ENCODE measurements at regions not wholly inside any gene's neighbourhood (a gene's known extent, or its start where the extent isn't known, plus 50 kb on each side); places are given as distances from the start of the nearest gene placed in this dataset.

GRCh38 chr2:120828066-120828465 is 92.4 kb downstream of the GLI2 start:
- Mint-ChIP-seq H3K27ac (no peak overlapping the region), H3K27me3 (ENCODE audit: low read depth, poor library complexity) (peaks cover 14% of the 10 kb centered on the region), H3K36me3 (ENCODE audit: low read depth) (no peaks in the 10 kb centered on the region), H3K4me1 (peaks cover 57% of the 10 kb centered on the region), H3K9me3 (no peaks in the 10 kb centered on the region), H3K4me3 (no peak overlapping the region)
- DNase-seq, result no peak
- no peak for TF ChIP-seq CTCF (IDR thresholded peaks at IDR 0.05)

GRCh38 chr2:120828829-120829632 is 93.4 kb downstream of the GLI2 start:
- no peak for DNase-seq
- H3K27me3 Mint-ChIP-seq (ENCODE audit: low read depth, poor library complexity), result peaks cover 16% of the 10 kb centered on the region
- peaks cover 48% of the 10 kb centered on the region for H3K4me1 Mint-ChIP-seq
- no peaks in the 10 kb centered on the region for H3K36me3 Mint-ChIP-seq (ENCODE audit: low read depth)
- H3K27ac Mint-ChIP-seq, result no peak overlapping the region
- H3K4me3 Mint-ChIP-seq, result no peak overlapping the region
- no peak for TF ChIP-seq CTCF (IDR thresholded peaks at IDR 0.05)
- H3K9me3 Mint-ChIP-seq, result no peaks in the 10 kb centered on the region

GRCh38 chr2:120829633-120830025 is 94.0 kb downstream of the GLI2 start:
- Mint-ChIP-seq H3K9me3 (no peaks in the 10 kb centered on the region), H3K27ac (no peak overlapping the region), H3K36me3 (ENCODE audit: low read depth) (no peaks in the 10 kb centered on the region), H3K4me1 (peaks cover 46% of the 10 kb centered on the region), H3K4me3 (no peak overlapping the region), H3K27me3 (ENCODE audit: low read depth, poor library complexity) (peaks cover 21% of the 10 kb centered on the region)
- TF ChIP-seq CTCF (IDR thresholded peaks at IDR 0.05), result no peak
- no peak for DNase-seq

GRCh38 chr2:120830096-120830830 is 94.6 kb downstream of the GLI2 start:
- Mint-ChIP-seq H3K4me3 (no peak overlapping the region), H3K27me3 (ENCODE audit: low read depth, poor library complexity) (peaks cover 27% of the 10 kb centered on the region), H3K27ac (no peak overlapping the region), H3K36me3 (ENCODE audit: low read depth) (no peaks in the 10 kb centered on the region), H3K4me1 (peaks cover 44% of the 10 kb centered on the region), H3K9me3 (no peaks in the 10 kb centered on the region)
- TF ChIP-seq CTCF (IDR thresholded peaks at IDR 0.05), result no peak
- DNase-seq, result no peak

- Mint-ChIP-seq H3K36me3 (ENCODE audit: low read depth) (peaks cover 1% of the 10 kb centered on the region), H3K4me1 (peaks cover 37% of the 10 kb centered on the region)
Measured at GRCh38 chr2:120831086-120831485, 95.4 kb downstream of the GLI2 start.

More at GRCh38 chr2:120831086-120831485, 95.4 kb downstream of the GLI2 start:
- TF ChIP-seq CTCF (IDR thresholded peaks at IDR 0.05), result no peak
- H3K27me3 Mint-ChIP-seq (ENCODE audit: low read depth, poor library complexity), result peaks cover 27% of the 10 kb centered on the region
- no peak for DNase-seq
- no peaks in the 10 kb centered on the region for H3K9me3 Mint-ChIP-seq
- H3K27ac Mint-ChIP-seq, result peak overlapping the region; percentile 24
- no peak overlapping the region for H3K4me3 Mint-ChIP-seq
